HG03045 (cell line): ENCODE measurements at regions not wholly inside any gene's neighbourhood (a gene's known extent, or its start where the extent isn't known, plus 50 kb on each side); places are given as distances from the start of the nearest gene placed in this dataset.
"Not testable (repeated sequence)": the region's sequence is repeated elsewhere in the genome, so short reads cannot be mapped to it uniquely, and the experiment has no call there.

Source experiments
- ATAC-seq: cut with Tn5 transposase; IDR thresholded peaks from one replicate; pipeline ENCODE4 v1.9.1; 2021; ENCODE audit warnings: mild to moderate bottlenecking, moderate library complexity; ENCODE audit not compliant: unreplicated experiment

DNA sequence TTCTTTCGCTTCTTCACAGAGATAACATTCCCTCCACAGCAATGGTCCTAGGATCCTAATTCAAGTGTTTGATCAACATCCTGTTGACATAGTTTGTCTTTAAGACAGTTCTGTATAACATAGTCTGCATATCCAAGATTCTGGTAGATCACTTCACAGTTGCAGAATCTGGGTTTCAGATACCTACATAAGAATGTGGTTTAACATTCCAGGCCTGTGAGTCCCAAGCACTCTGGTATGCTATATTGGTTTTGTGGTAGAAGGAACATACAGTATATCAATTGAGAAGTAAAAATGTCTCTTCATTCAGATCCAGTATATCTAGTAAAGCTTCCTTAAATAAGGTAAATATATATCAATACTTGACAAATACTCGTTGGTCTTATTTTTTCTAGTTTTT, 914.2 kb upstream of the CDH6 start:
- ATAC-seq = no peak

GRCh38 chr5:30267026-30267425, 926.5 kb upstream of the CDH6 start:
- ATAC-seq = no peak

- no peak for ATAC-seq
These were observed 954.0 kb upstream of the CDH6 start for GRCh38 chr5:30239331-30240022.

- no peak for ATAC-seq
These were observed 956.3 kb upstream of the CDH6 start for GRCh38 chr5:30237189-30237588.

GRCh38 chr5:30209755-30210154, 983.7 kb upstream of the CDH6 start:
- no peak for ATAC-seq

DNA sequence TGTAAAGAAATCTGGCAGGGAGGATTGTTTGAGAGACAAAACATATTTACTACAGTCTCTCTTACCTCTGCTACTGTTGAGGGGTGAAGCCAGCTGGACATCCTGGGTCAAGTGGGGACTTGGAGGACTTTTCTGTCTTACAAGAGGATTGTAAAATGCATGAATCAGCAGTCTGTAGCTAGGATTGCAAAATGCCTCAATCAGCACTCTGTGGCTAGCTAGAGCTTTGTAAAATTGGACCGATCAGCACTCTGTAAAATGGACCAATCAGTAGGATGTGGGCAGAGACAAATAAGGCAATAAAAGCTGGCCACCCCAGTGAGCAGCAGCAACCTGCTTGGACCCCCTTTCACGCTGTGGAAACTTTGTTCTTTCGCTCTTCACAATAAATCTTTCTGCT, 995.8 kb upstream of the CDH6 start:
- ATAC-seq = no peak

DNA sequence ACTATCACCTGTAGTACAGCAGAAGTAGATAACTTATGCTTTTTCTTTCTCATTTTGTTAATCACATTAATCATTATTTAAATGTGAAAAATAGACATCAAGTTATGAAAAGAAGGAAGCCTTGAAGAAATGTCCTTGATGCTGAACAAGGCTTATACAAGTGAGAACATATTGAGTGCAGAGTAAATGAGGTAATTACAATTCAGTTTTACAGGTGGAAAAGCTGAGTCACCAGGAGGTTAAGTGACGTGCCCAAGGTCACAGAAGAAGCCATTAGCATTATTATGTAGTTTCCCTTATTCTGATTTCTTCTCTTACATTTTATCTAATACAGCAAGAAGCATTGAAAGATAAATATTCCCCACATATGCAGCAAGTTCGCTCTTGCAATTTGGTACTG, 998.5 kb upstream of the CDH6 start:
- no peak for ATAC-seq

DNA sequence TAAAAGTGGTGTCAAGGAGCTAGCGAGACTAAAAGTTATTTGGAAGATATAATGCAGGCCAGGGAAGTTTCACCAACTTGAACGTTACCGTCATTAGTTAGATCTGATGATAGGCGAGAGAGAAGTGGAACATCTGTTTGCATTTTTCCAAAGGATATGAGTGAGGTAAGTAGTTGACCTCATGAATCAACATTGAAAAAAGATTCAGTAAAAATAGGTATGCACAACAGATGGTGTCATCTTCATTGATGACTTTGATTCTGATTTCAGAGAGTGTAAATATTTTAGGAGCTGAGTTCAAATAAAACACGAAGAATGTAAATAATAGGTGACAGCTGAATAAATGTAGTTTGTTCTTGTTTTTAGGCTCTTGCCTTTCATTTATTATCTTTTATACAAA, 998.9 kb upstream of the CDH6 start:
- ATAC-seq = no peak

- ATAC-seq = no peak
These were observed 1009.7 kb upstream of the CDH6 start for GRCh38 chr5:30183795-30184194.

- no peak for ATAC-seq
These were observed 1037.3 kb upstream of the CDH6 start for GRCh38 chr5:30156156-30156555.

GRCh38 chr5:30152431-30152830, 1041.1 kb upstream of the CDH6 start:
- ATAC-seq = no peak

- ATAC-seq = no peak
These were observed 1043.3 kb upstream of the CDH6 start for GRCh38 chr5:30150231-30150630.

- ATAC-seq = no peak
These were observed 1044.0 kb upstream of the CDH6 start for GRCh38 chr5:30149526-30149925.

DNA sequence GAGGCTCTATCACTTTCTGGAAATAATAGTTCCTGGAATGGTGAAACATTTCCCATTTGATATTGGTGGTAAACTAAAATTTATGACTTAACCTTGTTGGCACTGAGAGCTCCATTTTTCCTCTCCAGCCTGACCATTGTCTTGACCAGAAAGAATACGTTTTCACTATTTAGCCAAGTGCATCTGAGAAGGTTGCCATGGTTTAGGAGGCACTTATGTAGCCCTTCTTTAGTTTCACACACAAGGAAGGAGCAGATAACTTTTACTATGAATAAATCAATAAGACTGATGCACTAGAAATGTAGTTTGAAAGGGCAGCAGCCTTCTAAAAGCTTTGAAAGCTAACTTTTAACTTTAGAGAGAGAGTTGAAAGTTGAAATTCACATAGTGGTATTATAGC, 1045.5 kb upstream of the CDH6 start:
- no peak for ATAC-seq

DNA sequence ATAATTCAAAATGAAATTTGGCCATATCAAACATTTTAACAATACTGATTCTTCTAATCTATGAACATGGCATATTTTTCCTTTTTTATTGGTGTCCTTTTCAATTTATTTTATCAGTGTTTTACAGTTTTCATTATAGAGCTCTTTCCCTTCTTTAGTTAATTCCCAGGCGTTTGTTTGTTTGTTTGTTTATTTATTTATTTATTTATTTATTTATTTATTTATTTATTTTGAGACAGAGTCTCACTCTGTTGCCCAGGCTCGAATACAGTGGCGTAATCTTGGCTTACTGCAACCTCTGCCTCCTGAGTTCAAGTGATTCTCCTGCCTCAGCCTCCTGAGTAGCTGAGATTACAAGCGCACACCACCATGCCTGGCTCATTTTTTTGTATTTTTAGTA, 1049.4 kb upstream of the CDH6 start:
- ATAC-seq = not testable (repeated sequence)

DNA sequence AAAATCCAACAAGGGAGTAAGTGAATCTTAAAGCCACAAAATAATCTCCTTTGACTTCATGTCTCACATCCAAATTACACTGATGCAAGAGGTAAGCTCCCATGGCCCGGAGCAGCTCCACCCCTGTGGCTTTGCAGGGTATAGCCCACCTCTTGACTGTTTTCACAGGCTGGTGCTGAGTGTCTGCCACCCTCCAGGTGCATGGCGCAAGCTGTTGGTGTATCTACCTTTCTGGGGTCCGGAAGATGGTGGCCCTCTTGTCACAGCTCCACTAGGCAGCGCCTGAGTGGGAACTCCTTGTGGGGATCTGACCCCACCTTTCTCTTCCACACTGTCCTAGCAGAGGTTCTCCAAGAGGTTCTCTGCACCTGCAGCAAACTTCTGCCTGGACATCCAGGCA, 1051.1 kb upstream of the CDH6 start:
- no peak for ATAC-seq

- ATAC-seq = no peak
These were observed 1072.4 kb upstream of the CDH6 start for GRCh38 chr5:30121043-30121442.

DNA sequence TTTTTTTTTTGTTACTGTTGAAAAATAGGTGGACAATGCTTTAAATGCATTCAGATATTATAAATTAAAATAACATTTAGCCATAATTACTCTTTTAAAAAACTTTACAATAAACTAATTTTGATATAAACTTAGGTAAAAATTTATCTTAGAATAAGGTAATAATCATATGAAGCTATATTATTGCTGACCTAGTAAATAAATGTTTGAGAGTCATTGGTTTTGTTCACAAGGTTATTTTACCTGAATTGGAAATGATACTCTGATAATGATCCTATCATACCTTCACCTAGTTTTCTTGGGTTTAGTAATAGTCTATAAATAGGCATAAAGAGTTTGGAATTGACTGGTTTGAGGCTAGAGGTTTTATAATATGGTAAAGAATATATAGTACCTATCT, 1076.4 kb upstream of the CDH6 start:
- no peak for ATAC-seq

DNA sequence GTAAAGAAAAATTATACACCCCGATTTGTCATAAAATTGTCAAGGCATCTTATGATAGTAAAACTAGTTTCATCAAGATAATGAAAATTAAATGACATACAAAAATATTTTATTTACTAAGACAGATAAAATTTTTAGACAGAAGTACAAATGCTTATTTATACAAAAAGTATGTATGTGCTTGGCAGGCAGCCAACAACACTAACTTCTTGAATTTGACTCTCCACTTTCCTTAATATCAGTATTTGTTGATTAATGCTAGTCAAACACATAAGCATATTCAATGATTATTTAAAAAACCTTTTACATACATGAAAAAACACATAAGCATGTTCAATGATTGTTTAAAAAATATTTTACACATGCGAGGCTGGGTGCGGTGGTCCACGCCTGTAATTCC, 1079.9 kb upstream of the CDH6 start:
- ATAC-seq = no peak

- ATAC-seq = no peak
These were observed 1080.6 kb upstream of the CDH6 start for GRCh38 chr5:30112867-30113266.

GRCh38 chr5:30108051-30108450, 1085.4 kb upstream of the CDH6 start:
- ATAC-seq = no peak

GRCh38 chr5:30106596-30106995, 1086.9 kb upstream of the CDH6 start:
- no peak for ATAC-seq

- no peak for ATAC-seq
These were observed 1088.5 kb upstream of the CDH6 start for GRCh38 chr5:30104872-30105596.
